ENCODE measurements at regions not wholly inside any gene's neighbourhood (a gene's known extent, or its start where the extent isn't known, plus 50 kb on each side); places are given as distances from the start of the nearest gene placed in this dataset.

GRCh38 chr1:232579958-232580941 is 49.7 kb downstream of the SIPA1L2 start:
- H3K27me3 ChIP-seq (ENCODE audit: control insufficient read depth in 1 of 2, insufficient read depth in 2 of 2, low read length in 2 of 2): no peaks in the 10 kb centered on the region
- Mint-ChIP-seq H3K4me3 (no peak overlapping the region), H3K27ac (peak overlapping the region; percentile 84), H3K36me3 (ENCODE audit: low read depth) (no peaks in the 10 kb centered on the region), H3K9me3 (no peaks in the 10 kb centered on the region), H3K4me1 (ENCODE audit: low read depth) (peaks cover 53% of the 10 kb centered on the region), H3K27me3 (no peaks in the 10 kb centered on the region)
- H3K27ac ChIP-seq (ENCODE audit: low read depth in 1 of 2, low read length in 2 of 2): no peak overlapping the region
- H3K4me1 ChIP-seq (ENCODE audit: insufficient read depth, low read length): peaks cover 22% of the 10 kb centered on the region
- intact Hi-C loops (cut with DNase I, micrococcal nuclease): no loop called here
- H3K36me3 ChIP-seq (ENCODE audit: insufficient read depth, low read length): no peaks in the 10 kb centered on the region
- ChIA-PET CTCF (interaction anchor here (1.6 kb wide), 1 partner anchor 9 kb away, joined by 4 read pairs; no protein-coding TSS in a partner anchor), POLR2A (no interaction called here)
- DNase-seq (peak in 1 of 14 experiments; percentile 29), ATAC-seq (ENCODE audit: poor library complexity) (no peak)
- no peak overlapping the region for H3K4me3 ChIP-seq (ENCODE audit: low read length)
- no peaks in the 10 kb centered on the region for H3K9me3 ChIP-seq (ENCODE audit: control insufficient read depth in 1 of 2, insufficient read depth in 1 of 2, low read length in 2 of 2)
- no peak for TF ChIP-seq CTCF (IDR thresholded peaks at IDR 0.05)

GRCh38 chr1:232579466-232579865 is 50.5 kb downstream of the SIPA1L2 start:
- Histone ChIP-seq H3K4me1 (ENCODE audit: insufficient read depth, low read length) (peaks cover 22% of the 10 kb centered on the region), H3K36me3 (ENCODE audit: insufficient read depth, low read length) (no peaks in the 10 kb centered on the region), H3K27ac (ENCODE audit: low read depth in 1 of 2, low read length in 2 of 2) (peak overlapping the region in 1 of 2 donors; percentile 65), H3K9me3 (ENCODE audit: control insufficient read depth in 1 of 2, insufficient read depth in 1 of 2, low read length in 2 of 2) (no peaks in the 10 kb centered on the region), H3K27me3 (ENCODE audit: control insufficient read depth in 1 of 2, insufficient read depth in 2 of 2, low read length in 2 of 2) (no peaks in the 10 kb centered on the region), H3K4me3 (ENCODE audit: low read length) (peak overlapping the region; percentile 19)
- POLR2A ChIA-PET: interaction anchor here (0.9 to 1.1 kb wide), 3 partner anchors 11 to 16 kb away, joined by 3 to 5 read pairs (median 4); no protein-coding TSS in a partner anchor
- ATAC-seq (ENCODE audit: poor library complexity) (no peak), DNase-seq (no peak)
- Mint-ChIP-seq H3K27me3 (no peaks in the 10 kb centered on the region), H3K36me3 (ENCODE audit: low read depth) (no peaks in the 10 kb centered on the region), H3K4me3 (peak overlapping the region; percentile 74), H3K27ac (peak overlapping the region; percentile 84), H3K4me1 (ENCODE audit: low read depth) (peaks cover 58% of the 10 kb centered on the region), H3K9me3 (no peaks in the 10 kb centered on the region)
- intact Hi-C loops (cut with DNase I, micrococcal nuclease): no loop called here
- CTCF ChIA-PET: interaction anchor here (1.6 kb wide), 1 partner anchor 10 kb away, joined by 4 read pairs; no protein-coding TSS in a partner anchor
- TF ChIP-seq CTCF (IDR thresholded peaks at IDR 0.05): no peak

GRCh38 chr1:232578651-232579195 is 51.2 kb downstream of the SIPA1L2 start:
- TF ChIP-seq CTCF (IDR thresholded peaks at IDR 0.05): no peak
- peaks cover 58% of the 10 kb centered on the region for H3K4me1 Mint-ChIP-seq (ENCODE audit: low read depth)
- Histone ChIP-seq H3K27ac (ENCODE audit: low read depth in 1 of 2, low read length in 2 of 2) (peak overlapping the region; percentile 24 to 65), H3K27me3 (ENCODE audit: control insufficient read depth in 1 of 2, insufficient read depth in 2 of 2, low read length in 2 of 2) (no peaks in the 10 kb centered on the region), H3K4me1 (ENCODE audit: insufficient read depth, low read length) (peaks cover 22% of the 10 kb centered on the region), H3K9me3 (ENCODE audit: control insufficient read depth in 1 of 2, insufficient read depth in 1 of 2, low read length in 2 of 2) (no peaks in the 10 kb centered on the region), H3K4me3 (ENCODE audit: low read length) (peak overlapping the region; percentile 19), H3K36me3 (ENCODE audit: insufficient read depth, low read length) (no peaks in the 10 kb centered on the region)
- peak in 3 of 14 experiments; percentile 30 to 70 (median 32) for DNase-seq
- POLR2A ChIA-PET: interaction anchor here (0.7 to 1.1 kb wide), 5 partner anchors 9 to 22 kb away, joined by 3 to 5 read pairs (median 4); no protein-coding TSS in a partner anchor
- CTCF ChIA-PET: interaction anchor here (1.6 kb wide), 1 partner anchor 11 kb away, joined by 4 read pairs; no protein-coding TSS in a partner anchor
- no peaks in the 10 kb centered on the region for H3K36me3 Mint-ChIP-seq (ENCODE audit: low read depth)
- peak overlapping the region; percentile 84 for H3K27ac Mint-ChIP-seq
- peak; percentile 72 for ATAC-seq (ENCODE audit: poor library complexity)
- H3K9me3 Mint-ChIP-seq: no peaks in the 10 kb centered on the region
- peak overlapping the region; percentile 74 for H3K4me3 Mint-ChIP-seq
- intact Hi-C loops (cut with DNase I, micrococcal nuclease): no loop called here
- no peaks in the 10 kb centered on the region for H3K27me3 Mint-ChIP-seq
